ENCODE measurements at regions not wholly inside any gene's neighbourhood (a gene's known extent, or its start where the extent isn't known, plus 50 kb on each side); places are given as distances from the start of the nearest gene placed in this dataset.

DNA sequence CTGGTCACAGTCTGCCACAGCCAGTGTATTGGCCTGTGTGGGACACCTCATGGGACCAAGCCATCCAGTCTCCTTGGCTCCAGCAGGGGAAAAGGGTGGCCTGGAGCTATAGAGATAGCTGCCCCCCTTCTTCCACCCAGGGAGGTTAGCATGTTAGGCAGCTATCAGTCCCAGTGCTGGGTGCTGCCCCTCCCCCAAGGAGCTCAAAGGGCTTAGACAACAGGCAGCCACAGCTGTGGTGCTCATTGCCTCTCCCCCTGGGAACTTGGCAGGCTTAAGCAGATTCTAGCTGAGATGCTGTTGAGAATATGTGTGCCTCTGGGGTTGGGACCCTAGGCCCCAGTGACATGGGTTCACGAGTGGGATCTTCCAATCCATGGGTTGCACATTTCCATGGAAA lies 226.0 kb upstream of the PTGER4 start:
- ATAC-seq (replicated peaks in 1 of 4), result no peak
- H3K36me3 Mint-ChIP-seq, result peaks cover 15% of the 10 kb centered on the region
- POLR2A ChIA-PET, result no interaction called here
- WGBS (ENCODE audit: insufficient coverage), result no CpG with 5 or more reads among the region's 1 CpG
- Histone ChIP-seq H3K4me1 (ENCODE audit: control insufficient read depth in 1 of 2, extremely low read depth in 1 of 2, insufficient read depth in 2 of 2, low read length in 2 of 2) (no peaks in the 10 kb centered on the region), H3K27me3 (replicated peaks in 1 of 2; ENCODE audit: control insufficient read depth in 2 of 2, extremely low read depth in 1 of 2, insufficient read depth in 2 of 2, low read length in 1 of 2) (no peaks in the 10 kb centered on the region), H3K36me3 (ENCODE audit: control insufficient read depth in 2 of 2, extremely low read depth in 1 of 2, insufficient read depth in 1 of 2, low read length in 1 of 2) (no peaks in the 10 kb centered on the region), H3K9me3 (no peaks in the 10 kb centered on the region), H3K4me3 (ENCODE audit: control insufficient read depth in 1 of 2, extremely low read depth in 1 of 2, low read length in 1 of 2) (no peak overlapping the region), H3K27ac (ENCODE audit: low read length) (no peak overlapping the region)
- H3K4me1 Mint-ChIP-seq, result no peaks in the 10 kb centered on the region
- no peak overlapping the region for H3K27ac Mint-ChIP-seq
- no peak overlapping the region for H3K4me3 Mint-ChIP-seq
- H3K27me3 Mint-ChIP-seq, result no peaks in the 10 kb centered on the region
- peaks cover 5 to 34% (median 11%) of the 10 kb centered on the region in 3 donors for H3K9me3 Mint-ChIP-seq
- CTCF ChIA-PET, result no interaction called here
- DNase-seq, result no peak

DNA sequence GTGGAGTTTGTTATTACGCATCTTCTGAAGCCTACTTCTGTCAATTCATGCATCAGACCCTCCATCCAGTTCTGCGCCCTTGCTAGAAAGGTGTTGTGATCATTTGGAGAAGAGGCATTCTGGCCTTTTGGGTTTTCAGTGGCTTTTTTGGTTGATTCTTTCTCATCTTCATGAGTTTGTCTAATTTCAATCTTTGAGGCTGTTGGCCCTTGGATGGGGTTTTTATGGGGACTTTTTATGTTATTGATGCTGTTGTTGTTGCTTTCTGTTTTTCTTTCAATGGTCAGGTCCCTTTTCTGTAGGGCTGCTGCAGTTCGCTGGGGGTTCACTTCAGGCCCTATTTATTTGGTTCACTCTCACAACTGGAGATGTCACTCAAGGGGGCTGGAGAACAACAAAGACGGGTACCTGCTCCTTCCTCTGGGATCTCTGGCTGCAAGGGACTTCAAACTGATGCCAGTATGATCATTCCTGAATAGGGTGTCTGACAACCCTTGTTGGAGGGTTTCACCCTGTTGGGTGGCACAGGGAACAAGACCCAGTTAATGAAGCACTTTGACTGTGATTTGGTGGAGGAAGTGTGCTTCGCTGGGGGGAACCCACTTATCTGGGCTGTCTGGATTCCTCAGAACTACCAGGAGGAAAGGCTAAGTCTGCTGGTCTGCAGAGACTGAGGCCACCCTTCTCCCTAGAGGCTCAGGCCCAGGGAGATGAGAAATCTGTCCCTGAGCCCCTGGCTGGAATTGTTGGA lies 226.7 kb upstream of the PTGER4 start:
- ChIA-PET CTCF (no interaction called here), POLR2A (no interaction called here)
- WGBS (ENCODE audit: insufficient coverage), result 78% methylated on average over 3 of the region's 5 CpGs
- H3K27ac ChIP-seq (ENCODE audit: low read length), result no peak overlapping the region
- Mint-ChIP-seq H3K36me3 (peaks cover 15% of the 10 kb centered on the region), H3K27ac (no peak overlapping the region), H3K9me3 (peaks cover 4 to 37% (median 11%) of the 10 kb centered on the region in 3 donors), H3K4me3 (no peak overlapping the region), H3K27me3 (no peaks in the 10 kb centered on the region), H3K4me1 (no peaks in the 10 kb centered on the region)
- DNase-seq, result no peak
- no peaks in the 10 kb centered on the region for H3K27me3 ChIP-seq (replicated peaks in 1 of 2; ENCODE audit: control insufficient read depth in 2 of 2, extremely low read depth in 1 of 2, insufficient read depth in 2 of 2, low read length in 1 of 2)
- no peak overlapping the region for H3K4me3 ChIP-seq (ENCODE audit: control insufficient read depth in 1 of 2, extremely low read depth in 1 of 2, low read length in 1 of 2)
- H3K4me1 ChIP-seq (ENCODE audit: control insufficient read depth in 1 of 2, extremely low read depth in 1 of 2, insufficient read depth in 2 of 2, low read length in 2 of 2), result no peaks in the 10 kb centered on the region
- no peak for ATAC-seq (replicated peaks in 1 of 4)
- H3K9me3 ChIP-seq, result no peaks in the 10 kb centered on the region
- no peaks in the 10 kb centered on the region for H3K36me3 ChIP-seq (ENCODE audit: control insufficient read depth in 2 of 2, extremely low read depth in 1 of 2, insufficient read depth in 1 of 2, low read length in 1 of 2)

GRCh38 chr5:40447438-40447837 lies 232.3 kb upstream of the PTGER4 start:
- H3K27me3 Mint-ChIP-seq, result no peaks in the 10 kb centered on the region
- peaks cover 10 to 40% (median 15%) of the 10 kb centered on the region in 3 donors for H3K9me3 Mint-ChIP-seq
- H3K27ac Mint-ChIP-seq, result no peak overlapping the region
- Histone ChIP-seq H3K36me3 (ENCODE audit: control insufficient read depth in 2 of 2, extremely low read depth in 1 of 2, insufficient read depth in 1 of 2, low read length in 1 of 2) (no peaks in the 10 kb centered on the region), H3K4me1 (ENCODE audit: control insufficient read depth in 1 of 2, extremely low read depth in 1 of 2, insufficient read depth in 2 of 2, low read length in 2 of 2) (peaks cover 2 to 6% of the 10 kb centered on the region in 2 experiments), H3K4me3 (ENCODE audit: control insufficient read depth in 1 of 2, extremely low read depth in 1 of 2, low read length in 1 of 2) (no peak overlapping the region), H3K27me3 (replicated peaks in 1 of 2; ENCODE audit: control insufficient read depth in 2 of 2, extremely low read depth in 1 of 2, insufficient read depth in 2 of 2, low read length in 1 of 2) (no peaks in the 10 kb centered on the region), H3K9me3 (no peaks in the 10 kb centered on the region), H3K27ac (ENCODE audit: low read length) (no peak overlapping the region)
- peaks cover 6 to 11% (median 7%) of the 10 kb centered on the region in 3 donors for H3K4me1 Mint-ChIP-seq
- POLR2A ChIA-PET, result no interaction called here
- peaks cover 13% of the 10 kb centered on the region for H3K36me3 Mint-ChIP-seq
- ATAC-seq (replicated peaks in 1 of 4), result no peak
- no peak overlapping the region for H3K4me3 Mint-ChIP-seq
- WGBS (ENCODE audit: insufficient coverage), result no CpG with 5 or more reads among the region's 1 CpG
- CTCF ChIA-PET, result no interaction called here
- no peak for DNase-seq

GRCh38 chr5:40446910-40447309 lies 232.8 kb upstream of the PTGER4 start:
- Histone ChIP-seq H3K27me3 (replicated peaks in 1 of 2; ENCODE audit: control insufficient read depth in 2 of 2, extremely low read depth in 1 of 2, insufficient read depth in 2 of 2, low read length in 1 of 2) (no peaks in the 10 kb centered on the region), H3K27ac (ENCODE audit: low read length) (no peak overlapping the region), H3K9me3 (no peaks in the 10 kb centered on the region), H3K4me3 (ENCODE audit: control insufficient read depth in 1 of 2, extremely low read depth in 1 of 2, low read length in 1 of 2) (no peak overlapping the region), H3K4me1 (ENCODE audit: control insufficient read depth in 1 of 2, extremely low read depth in 1 of 2, insufficient read depth in 2 of 2, low read length in 2 of 2) (peaks cover 5 to 12% of the 10 kb centered on the region in 2 experiments), H3K36me3 (ENCODE audit: control insufficient read depth in 2 of 2, extremely low read depth in 1 of 2, insufficient read depth in 1 of 2, low read length in 1 of 2) (no peaks in the 10 kb centered on the region)
- ATAC-seq (replicated peaks in 1 of 4) (no peak), DNase-seq (no peak)
- CTCF ChIA-PET, result no interaction called here
- Mint-ChIP-seq H3K9me3 (peaks cover 10 to 36% (median 11%) of the 10 kb centered on the region in 3 donors), H3K4me1 (peaks cover 11 to 16% (median 12%) of the 10 kb centered on the region in 3 donors), H3K36me3 (peaks cover 10% of the 10 kb centered on the region), H3K27me3 (no peaks in the 10 kb centered on the region), H3K27ac (no peak overlapping the region), H3K4me3 (no peak overlapping the region)
- POLR2A ChIA-PET, result no interaction called here
- no CpG with 5 or more reads among the region's 1 CpG for WGBS (ENCODE audit: insufficient coverage)

DNA sequence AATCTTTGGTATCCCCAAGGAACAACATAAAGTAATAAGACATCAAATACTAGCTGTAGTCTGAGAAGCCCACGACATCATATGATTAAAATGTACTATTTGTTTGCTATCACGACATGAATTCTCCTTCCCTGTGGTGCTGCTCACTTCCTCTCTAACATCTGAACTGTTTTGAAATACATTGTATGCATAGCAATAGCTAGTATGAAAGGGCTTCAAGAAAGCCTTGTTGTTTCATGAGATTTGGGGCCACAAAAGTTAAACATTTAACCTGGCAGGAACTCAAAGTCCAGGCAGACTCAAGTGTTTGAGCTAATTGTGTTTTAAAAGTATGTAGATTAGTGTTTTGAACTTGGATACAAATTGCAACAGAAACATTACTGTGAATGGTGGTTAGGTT lies 237.4 kb upstream of the PTGER4 start:
- peaks cover 35 to 41% (median 40%) of the 10 kb centered on the region in 3 donors for H3K4me1 Mint-ChIP-seq
- peak in 3 of 35 experiments; percentile 7 to 39 (median 15) for DNase-seq
- H3K4me3 Mint-ChIP-seq, result peak overlapping the region in 1 of 3 donors; percentile 69
- no peaks in the 10 kb centered on the region for H3K9me3 ChIP-seq
- CTCF ChIA-PET, result interaction anchor here (0.5 to 1.1 kb wide), 4 partner anchors 22 to 1174 kb away, joined by 3 to 4 read pairs (median 4); partner anchors contain the start of gene PRKAA1 (in 1 of the 2)
- WGBS (ENCODE audit: insufficient coverage), result no CpG with 5 or more reads among the region's 2 CpGs
- peaks cover 6 to 16% (median 8%) of the 10 kb centered on the region in 3 donors for H3K9me3 Mint-ChIP-seq
- peak in 2 of 4 experiments; percentile 36 to 71 for ATAC-seq (replicated peaks in 1 of 4)
- H3K36me3 Mint-ChIP-seq, result no peaks in the 10 kb centered on the region
- H3K27me3 ChIP-seq (replicated peaks in 1 of 2; ENCODE audit: control insufficient read depth in 2 of 2, extremely low read depth in 1 of 2, insufficient read depth in 2 of 2, low read length in 1 of 2), result no peaks in the 10 kb centered on the region
- POLR2A ChIA-PET, result interaction anchor here (0.9 to 3.1 kb wide), 3 partner anchors 32 to 239 kb away, joined by 4 to 26 read pairs (median 4); no protein-coding TSS in a partner anchor
- H3K36me3 ChIP-seq (ENCODE audit: control insufficient read depth in 2 of 2, extremely low read depth in 1 of 2, insufficient read depth in 1 of 2, low read length in 1 of 2), result no peaks in the 10 kb centered on the region
- H3K4me3 ChIP-seq (ENCODE audit: control insufficient read depth in 1 of 2, extremely low read depth in 1 of 2, low read length in 1 of 2), result no peak overlapping the region
- H3K27me3 Mint-ChIP-seq, result no peaks in the 10 kb centered on the region
- peaks cover 23 to 27% of the 10 kb centered on the region in 2 experiments for H3K4me1 ChIP-seq (ENCODE audit: control insufficient read depth in 1 of 2, extremely low read depth in 1 of 2, insufficient read depth in 2 of 2, low read length in 2 of 2)
- peak overlapping the region; percentile 67 to 71 for H3K27ac Mint-ChIP-seq
- H3K27ac ChIP-seq (ENCODE audit: low read length), result peak overlapping the region; percentile 58

GRCh38 chr5:40441733-40442132 lies 238.0 kb upstream of the PTGER4 start:
- Mint-ChIP-seq H3K9me3 (peaks cover 6 to 16% (median 8%) of the 10 kb centered on the region in 3 donors), H3K27ac (peak overlapping the region; percentile 67 to 71), H3K36me3 (no peaks in the 10 kb centered on the region), H3K4me1 (peaks cover 41 to 47% (median 46%) of the 10 kb centered on the region in 3 donors), H3K27me3 (no peaks in the 10 kb centered on the region), H3K4me3 (peak overlapping the region; percentile 52 to 69 (median 64))
- Histone ChIP-seq H3K4me3 (ENCODE audit: control insufficient read depth in 1 of 2, extremely low read depth in 1 of 2, low read length in 1 of 2) (peak overlapping the region in 1 of 2 donors; percentile 38), H3K36me3 (ENCODE audit: control insufficient read depth in 2 of 2, extremely low read depth in 1 of 2, insufficient read depth in 1 of 2, low read length in 1 of 2) (no peaks in the 10 kb centered on the region), H3K9me3 (no peaks in the 10 kb centered on the region), H3K27me3 (replicated peaks in 1 of 2; ENCODE audit: control insufficient read depth in 2 of 2, extremely low read depth in 1 of 2, insufficient read depth in 2 of 2, low read length in 1 of 2) (no peaks in the 10 kb centered on the region), H3K27ac (ENCODE audit: low read length) (peak overlapping the region; percentile 58), H3K4me1 (ENCODE audit: control insufficient read depth in 1 of 2, extremely low read depth in 1 of 2, insufficient read depth in 2 of 2, low read length in 2 of 2) (peaks cover 29 to 32% of the 10 kb centered on the region in 2 experiments)
- CTCF ChIA-PET, result interaction anchor here (0.5 to 1.1 kb wide), 9 partner anchors 10 to 495 kb away, joined by 3 to 7 read pairs (median 5); no protein-coding TSS in a partner anchor
- WGBS (ENCODE audit: insufficient coverage), result no CpG with 5 or more reads among the region's 4 CpGs
- DNase-seq (peak in 23 of 35 experiments; percentile 7 to 63 (median 34)), ATAC-seq (replicated peaks in 1 of 4) (peak; percentile 77 to 89 (median 82))
- POLR2A ChIA-PET, result interaction anchor here in 1 of 2 donors (0.6 to 3.1 kb wide), 4 partner anchors 17 to 240 kb away, joined by 3 to 26 read pairs (median 4); no protein-coding TSS in a partner anchor

Data from T-cell (primary cell).